Muscle layer of duodenum (tissue), 2 donors: ENCODE measurements at regions not wholly inside any gene's neighbourhood (a gene's known extent, or its start where the extent isn't known, plus 50 kb on each side); places are given as distances from the start of the nearest gene placed in this dataset.

Experiments
- H3K27ac ChIP-seq: one replicate; pipeline ENCODE4 v1.7.0; 2013; ENCODE audit warnings: mild to moderate bottlenecking, low read length
- H3K27me3 ChIP-seq: one replicate; pipeline ENCODE4 v1.7.0; 2013; ENCODE audit warnings: low read depth, mild to moderate bottlenecking, control low read depth, low read length
- H3K36me3 ChIP-seq, 2 donors: one replicate each; pipeline ENCODE4 v1.7.0; 2013; ENCODE audit warnings: low read length in 2 of 2, control low read depth in 1 of 2, mild to moderate bottlenecking in 1 of 2; ENCODE audit not compliant: insufficient read depth in 2 of 2, control insufficient read depth in 1 of 2
- H3K4me1 ChIP-seq, 2 donors: one replicate each; pipeline ENCODE4 v1.7.0; 2013; ENCODE audit warnings: low read length in 2 of 2, mild to moderate bottlenecking in 2 of 2, control low read depth in 1 of 2, moderate library complexity in 1 of 2; ENCODE audit not compliant: insufficient read depth in 2 of 2, control insufficient read depth in 1 of 2
- H3K4me3 ChIP-seq, 2 donors: one replicate each; pipeline ENCODE4 v1.7.0; 2013; ENCODE audit warnings: low read length in 2 of 2, low read depth in 1 of 2, mild to moderate bottlenecking in 1 of 2
- H3K9me3 ChIP-seq, 2 donors: one replicate each; pipeline ENCODE4 v1.7.0; 2013; ENCODE audit warnings: low read length in 2 of 2, control low read depth in 1 of 2, mild to moderate bottlenecking in 1 of 2; ENCODE audit not compliant: control insufficient read depth in 1 of 2
- donor health status: healthy.

DNA sequence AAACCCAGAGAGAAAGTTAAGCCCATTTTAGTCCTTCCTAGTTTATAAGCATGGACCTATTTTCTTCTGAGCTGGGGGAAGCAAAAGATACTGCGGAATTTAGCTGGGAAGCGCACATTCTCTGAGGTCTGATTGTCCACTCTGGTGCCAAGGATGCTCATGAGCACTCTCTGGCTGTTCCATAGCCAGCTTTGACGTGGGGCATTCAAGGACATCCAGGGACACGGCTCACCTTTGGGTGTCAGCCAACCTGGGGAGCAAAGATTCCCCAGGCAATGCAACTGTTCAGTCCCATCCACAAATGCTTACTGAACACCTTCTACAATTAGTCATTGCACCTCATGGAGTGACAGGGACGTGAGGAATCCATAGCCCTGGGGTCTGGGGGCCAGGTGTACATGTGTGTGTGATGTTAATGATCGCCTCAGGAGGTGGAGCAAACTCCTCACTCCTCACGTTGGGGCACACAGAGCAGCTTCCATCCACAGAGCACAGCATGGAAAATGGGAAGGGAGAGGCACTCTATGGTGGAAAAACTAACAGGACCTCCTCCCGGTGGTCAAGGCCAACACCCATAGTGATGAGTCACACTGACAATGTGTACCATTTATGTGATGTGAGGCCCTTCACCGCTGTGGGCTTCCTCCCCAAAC is 67.5 kb upstream of the IGFBP3 start:
- no peak overlapping the region for H3K4me3 ChIP-seq
- H3K27me3 ChIP-seq = no peaks in the 10 kb centered on the region
- no peaks in the 10 kb centered on the region for H3K4me1 ChIP-seq
- H3K27ac ChIP-seq = no peak overlapping the region
- no peaks in the 10 kb centered on the region for H3K36me3 ChIP-seq
- no peaks in the 10 kb centered on the region for H3K9me3 ChIP-seq

DNA sequence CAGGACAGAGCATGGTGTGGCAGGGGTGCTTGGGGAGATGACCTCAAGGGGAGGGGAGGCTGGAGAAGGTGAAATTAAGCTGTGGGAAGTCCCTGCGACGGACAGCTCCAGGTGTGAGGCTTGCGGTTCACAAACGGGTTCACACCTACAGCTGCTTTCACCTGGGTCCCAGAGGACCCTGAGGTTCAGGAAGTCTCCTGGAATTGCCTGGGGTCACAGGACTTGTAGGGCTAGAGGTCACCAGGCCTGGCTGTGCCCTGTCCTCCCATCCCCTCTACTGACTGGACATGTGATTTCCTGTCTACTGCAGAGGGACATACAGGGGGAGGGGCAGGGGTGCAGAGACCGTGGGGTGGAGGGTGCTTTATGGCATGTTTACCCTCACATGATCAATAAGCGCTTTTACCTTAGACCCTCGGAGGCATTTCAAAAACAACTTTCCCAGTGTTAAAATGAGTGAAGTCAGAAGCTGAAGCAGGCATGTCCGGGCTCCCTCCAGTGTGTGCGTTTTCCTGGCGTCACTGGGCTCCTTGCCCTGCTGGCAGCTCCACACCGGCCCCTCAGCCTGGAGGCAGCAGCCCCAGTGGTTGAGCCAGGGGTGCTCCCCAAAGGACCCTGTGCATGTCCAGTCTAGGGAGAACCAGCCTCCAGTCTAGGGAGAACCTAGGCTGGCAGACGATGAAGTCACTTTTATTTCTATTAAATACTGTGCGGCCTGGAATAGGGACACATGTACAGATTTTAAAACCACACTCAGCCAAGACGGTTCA is 66.6 kb upstream of the IGFBP3 start:
- Histone ChIP-seq H3K27ac (no peak overlapping the region), H3K4me1 (no peaks in the 10 kb centered on the region), H3K9me3 (no peaks in the 10 kb centered on the region), H3K4me3 (no peak overlapping the region), H3K36me3 (no peaks in the 10 kb centered on the region), H3K27me3 (no peaks in the 10 kb centered on the region)

DNA sequence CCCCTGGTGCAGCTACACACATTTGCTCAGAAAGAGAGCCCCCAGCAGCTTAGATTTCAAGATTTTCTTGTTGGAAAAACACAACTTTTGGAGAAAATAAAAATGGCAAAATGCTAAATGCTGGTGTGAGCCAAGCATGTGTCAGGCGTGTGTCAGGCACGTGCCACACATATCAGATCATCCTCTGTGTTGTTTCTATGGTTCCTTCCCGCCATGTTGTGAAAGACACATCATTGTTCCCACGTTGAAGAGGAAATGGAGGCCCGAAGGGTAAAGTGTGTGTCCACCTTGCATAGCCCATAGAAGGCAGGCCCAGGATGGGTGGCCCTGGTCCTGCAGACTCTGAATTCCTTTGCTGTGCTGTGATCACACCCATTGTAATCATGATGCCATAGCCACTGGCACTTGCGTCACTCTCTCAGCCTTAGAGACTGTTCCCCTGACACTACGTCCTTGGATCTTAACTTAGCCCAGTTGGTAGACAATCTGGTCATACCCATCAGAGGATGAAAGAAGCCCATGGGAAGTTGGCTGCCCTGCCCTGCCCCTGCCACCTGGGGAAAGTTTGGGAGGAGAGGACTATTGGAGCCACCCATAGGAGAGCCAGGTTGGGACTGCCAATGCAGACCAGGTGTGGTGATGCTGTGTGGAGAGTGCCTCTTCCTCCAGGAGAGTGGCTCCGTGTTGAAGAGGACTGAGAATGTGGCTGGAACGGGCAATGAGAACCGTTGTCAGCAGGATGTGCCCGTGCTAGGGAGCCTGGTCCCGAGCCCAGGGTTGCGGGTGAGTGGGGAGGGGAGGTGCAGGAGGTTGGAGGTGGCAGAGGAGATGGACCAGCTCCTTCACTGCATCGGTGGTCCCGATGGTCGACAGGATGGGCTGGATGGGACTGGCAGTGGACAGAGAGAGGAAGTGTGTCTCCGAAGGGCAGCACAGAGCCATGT is 65.6 kb upstream of the IGFBP3 start:
- no peaks in the 10 kb centered on the region for H3K27me3 ChIP-seq
- H3K36me3 ChIP-seq = no peaks in the 10 kb centered on the region
- H3K27ac ChIP-seq = no peak overlapping the region
- peaks cover 0 to 4% of the 10 kb centered on the region in 2 donors for H3K9me3 ChIP-seq
- no peak overlapping the region for H3K4me3 ChIP-seq
- H3K4me1 ChIP-seq = no peaks in the 10 kb centered on the region

GRCh38 chr7:45985902-45986301 is 64.8 kb upstream of the IGFBP3 start:
- Histone ChIP-seq H3K27ac (no peak overlapping the region), H3K4me3 (no peak overlapping the region), H3K4me1 (no peaks in the 10 kb centered on the region), H3K27me3 (no peaks in the 10 kb centered on the region), H3K36me3 (no peaks in the 10 kb centered on the region), H3K9me3 (peaks cover 0 to 4% of the 10 kb centered on the region in 2 donors)

- no peak overlapping the region for H3K27ac ChIP-seq
- H3K4me3 ChIP-seq = no peak overlapping the region
- H3K9me3 ChIP-seq = peaks cover 0 to 4% of the 10 kb centered on the region in 2 donors
- H3K4me1 ChIP-seq = no peaks in the 10 kb centered on the region
- no peaks in the 10 kb centered on the region for H3K27me3 ChIP-seq
- no peaks in the 10 kb centered on the region for H3K36me3 ChIP-seq
Measured at GRCh38 chr7:45984386-45985295, 63.6 kb upstream of the IGFBP3 start.

DNA sequence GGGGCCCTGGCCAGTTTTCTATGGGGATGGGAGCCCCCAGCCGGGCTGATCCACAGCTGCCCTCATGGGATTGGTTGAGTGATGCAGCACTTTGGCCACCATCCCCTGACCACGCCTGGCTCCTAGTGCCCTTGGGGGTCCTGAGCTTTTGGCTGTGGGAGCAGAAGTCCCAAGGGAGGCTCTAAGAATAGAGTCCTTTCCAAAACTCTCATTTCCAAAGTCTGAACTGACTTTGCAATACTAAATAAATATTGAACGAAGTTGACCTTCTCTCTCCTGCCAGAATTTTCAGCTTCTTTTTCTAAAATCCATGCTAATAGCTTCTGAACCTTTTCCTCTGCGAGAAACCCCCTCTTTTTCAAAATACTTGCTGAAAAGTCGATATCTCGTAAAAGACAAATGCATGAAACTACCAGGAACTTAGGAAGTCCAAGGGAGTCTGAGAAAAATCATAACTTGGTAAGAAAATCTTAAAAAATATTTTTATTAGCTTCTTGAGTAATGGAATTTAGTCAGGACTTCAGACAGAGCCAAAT is 62.7 kb upstream of the IGFBP3 start:
- no peak overlapping the region for H3K4me3 ChIP-seq
- H3K9me3 ChIP-seq = peaks cover 0 to 4% of the 10 kb centered on the region in 2 donors
- no peaks in the 10 kb centered on the region for H3K36me3 ChIP-seq
- no peak overlapping the region for H3K27ac ChIP-seq
- no peaks in the 10 kb centered on the region for H3K4me1 ChIP-seq
- no peaks in the 10 kb centered on the region for H3K27me3 ChIP-seq

DNA sequence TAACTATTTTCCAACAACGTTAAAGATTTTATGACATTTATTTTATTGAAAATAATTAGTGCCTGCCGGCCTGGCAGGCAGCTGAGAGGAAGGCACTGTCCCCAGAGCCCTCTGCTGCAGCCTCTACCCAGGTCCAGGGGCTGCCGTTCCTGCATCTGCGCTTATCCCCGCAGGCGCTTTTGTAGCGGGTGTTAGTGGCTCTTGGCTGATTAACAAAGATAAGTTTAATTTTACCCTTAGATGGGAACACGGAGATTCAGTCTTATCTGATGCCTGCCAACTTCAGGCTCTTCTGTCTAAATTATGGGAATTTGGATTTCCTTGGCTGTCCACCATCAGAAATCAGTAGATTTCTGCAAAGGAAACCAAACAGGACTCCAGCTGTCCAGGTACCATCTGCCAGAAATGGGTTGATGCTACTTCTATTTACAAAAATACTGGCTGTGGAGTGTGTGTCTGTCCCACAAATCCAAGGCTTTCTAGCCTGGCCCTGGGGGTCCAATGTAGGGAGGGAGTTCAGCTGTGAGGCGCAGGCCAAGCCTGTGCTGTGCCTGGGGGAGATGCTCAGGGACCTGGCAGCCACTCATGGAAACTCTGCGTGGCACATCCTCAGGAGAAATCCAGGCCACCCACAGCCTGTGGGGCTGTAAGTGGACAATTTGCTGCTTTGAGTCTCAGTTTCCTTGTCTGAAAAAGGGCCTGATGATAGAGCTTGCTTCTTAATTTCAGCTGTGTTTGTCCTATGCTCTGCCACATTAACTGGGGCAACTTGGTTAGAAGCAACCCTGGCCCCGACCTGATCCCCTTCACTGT is 62.0 kb upstream of the IGFBP3 start:
- Histone ChIP-seq H3K27me3 (no peaks in the 10 kb centered on the region), H3K4me1 (peaks cover 3 to 5% of the 10 kb centered on the region in 2 donors), H3K4me3 (no peak overlapping the region), H3K36me3 (no peaks in the 10 kb centered on the region), H3K9me3 (peaks cover 0 to 4% of the 10 kb centered on the region in 2 donors), H3K27ac (no peak overlapping the region)

DNA sequence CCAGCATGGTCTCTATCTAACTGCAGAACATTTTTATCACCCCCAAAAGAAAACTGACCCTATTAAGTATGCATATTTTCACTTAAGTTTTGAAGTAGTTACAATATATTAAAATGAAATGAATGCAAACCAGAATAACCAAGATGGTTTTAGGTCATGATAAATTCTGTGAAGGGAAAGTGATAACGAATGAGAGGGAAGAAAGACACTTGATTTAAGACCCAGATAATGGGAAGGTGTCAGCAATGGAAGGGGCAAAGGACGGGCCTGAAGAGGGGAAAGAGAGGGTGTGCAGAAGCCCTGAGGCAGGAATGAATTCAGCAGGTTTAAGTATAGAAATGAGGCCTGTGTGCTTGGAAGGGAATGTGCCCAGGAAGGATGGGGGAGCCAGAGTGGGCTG is 61.1 kb upstream of the IGFBP3 start:
- Histone ChIP-seq H3K27me3 (no peaks in the 10 kb centered on the region), H3K9me3 (peaks cover 0 to 4% of the 10 kb centered on the region in 2 donors), H3K36me3 (no peaks in the 10 kb centered on the region), H3K27ac (no peak overlapping the region), H3K4me1 (peaks cover 5 to 11% of the 10 kb centered on the region in 2 donors), H3K4me3 (no peak overlapping the region)

GRCh38 chr7:45980973-45981372 is 59.9 kb upstream of the IGFBP3 start:
- H3K4me1 ChIP-seq = peaks cover 5 to 11% of the 10 kb centered on the region in 2 donors
- H3K9me3 ChIP-seq = peaks cover 0 to 4% of the 10 kb centered on the region in 2 donors
- no peaks in the 10 kb centered on the region for H3K36me3 ChIP-seq
- H3K27me3 ChIP-seq = no peaks in the 10 kb centered on the region
- H3K4me3 ChIP-seq = no peak overlapping the region
- no peak overlapping the region for H3K27ac ChIP-seq
